Common myeloid progenitor, CD34-positive (primary cell): ENCODE measurements at regions not wholly inside any gene's neighbourhood (a gene's known extent, or its start where the extent isn't known, plus 50 kb on each side); places are given as distances from the start of the nearest gene placed in this dataset.

Experiments used
- CTCF ChIA-PET: fragments of 350-600 bp; sonication (Branson Sonifier 250); formaldehyde crosslinking; loops from one replicate; lab custom pipeline; 2021; ENCODE audit warnings: antibody characterized with exemption; lab: Charles Lee
- POLR2A ChIA-PET: fragments of 350-600 bp; sonication (Branson Sonifier 250); formaldehyde crosslinking; loops from one replicate; lab custom pipeline; 2021; ENCODE audit warnings: antibody characterized with exemption; lab: Charles Lee
- DNase-seq, 3 donors: peaks; one replicate each; pipeline versions ENCODE4 v3.0.0 to v3.0.0-alpha.2; 2013
- H3K27ac ChIP-seq, 2 experiments: 1 replicate in 1 of 2; 2 replicates in 1 of 2; pipeline ENCODE4 v1.7.0; 2013; ENCODE audit warnings: inconsistent platforms in 2 of 2, low read length in 2 of 2, mild to moderate bottlenecking in 2 of 2, low read depth in 1 of 2, moderate library complexity in 1 of 2; ENCODE audit not compliant: severe bottlenecking in 2 of 2, insufficient read depth in 1 of 2, poor library complexity in 1 of 2
- H3K27me3 ChIP-seq, 5 experiments: replicated peaks in 2 of 5; 1 replicate in 3 of 5; 2 replicates in 2 of 5; pipeline versions ENCODE4 v1.6.1 to v1.7.0; 2013; ENCODE audit warnings: low read length in 4 of 5, mild to moderate bottlenecking in 2 of 5, moderate library complexity in 2 of 5, inconsistent platforms in 1 of 5; ENCODE audit not compliant: insufficient read depth in 5 of 5, control insufficient read depth in 4 of 5
- H3K36me3 ChIP-seq, 4 experiments: 1 replicate in 2 of 4; 2 replicates in 2 of 4; pipeline versions ENCODE4 v1.6.1 to v1.7.0; 2013; ENCODE audit warnings: low read length in 3 of 4, control low read depth in 1 of 4, mild to moderate bottlenecking in 1 of 4; ENCODE audit not compliant: control insufficient read depth in 4 of 4, insufficient read depth in 4 of 4
- H3K4me1 ChIP-seq, 4 experiments: 1 replicate in 3 of 4; 2 replicates in 1 of 4; pipeline versions ENCODE4 v1.6.1 to v1.7.1; 2013; ENCODE audit warnings: low read length in 3 of 4, mild to moderate bottlenecking in 3 of 4, control low read depth in 1 of 4, inconsistent platforms in 1 of 4, moderate library complexity in 1 of 4; ENCODE audit not compliant: control insufficient read depth in 4 of 4, insufficient read depth in 4 of 4; ENCODE audit errors: control extremely low read depth in 1 of 4
- H3K4me3 ChIP-seq, 7 experiments: 1 replicate in 4 of 7; 2 replicates in 3 of 7; pipeline versions ENCODE4 v1.5.1 to v1.7.0; 2013; ENCODE audit warnings: mild to moderate bottlenecking in 7 of 7, low read length in 6 of 7, moderate library complexity in 6 of 7, inconsistent platforms in 2 of 7, low read depth in 2 of 7, control low read depth in 1 of 7; ENCODE audit not compliant: insufficient read depth in 4 of 7, control insufficient read depth in 1 of 7; ENCODE audit errors: extremely low read depth in 1 of 7
- H3K9me3 ChIP-seq, 5 experiments: 1 replicate in 4 of 5; 2 replicates in 1 of 5; pipeline versions ENCODE4 v1.6.1 to v1.7.1; 2013; ENCODE audit warnings: low read length in 4 of 5, mild to moderate bottlenecking in 2 of 5, inconsistent platforms in 1 of 5, low read depth in 1 of 5, moderate library complexity in 1 of 5; ENCODE audit not compliant: control insufficient read depth in 4 of 5, insufficient read depth in 2 of 5; ENCODE audit errors: control extremely low read depth in 1 of 5
- WGBS: methylation state at CpG from one replicate; pipeline ENCODE4 v1.1.5; 2013; ENCODE audit not compliant: insufficient coverage; 5-methylcytosine and 5-hydroxymethylcytosine counted together

DNA sequence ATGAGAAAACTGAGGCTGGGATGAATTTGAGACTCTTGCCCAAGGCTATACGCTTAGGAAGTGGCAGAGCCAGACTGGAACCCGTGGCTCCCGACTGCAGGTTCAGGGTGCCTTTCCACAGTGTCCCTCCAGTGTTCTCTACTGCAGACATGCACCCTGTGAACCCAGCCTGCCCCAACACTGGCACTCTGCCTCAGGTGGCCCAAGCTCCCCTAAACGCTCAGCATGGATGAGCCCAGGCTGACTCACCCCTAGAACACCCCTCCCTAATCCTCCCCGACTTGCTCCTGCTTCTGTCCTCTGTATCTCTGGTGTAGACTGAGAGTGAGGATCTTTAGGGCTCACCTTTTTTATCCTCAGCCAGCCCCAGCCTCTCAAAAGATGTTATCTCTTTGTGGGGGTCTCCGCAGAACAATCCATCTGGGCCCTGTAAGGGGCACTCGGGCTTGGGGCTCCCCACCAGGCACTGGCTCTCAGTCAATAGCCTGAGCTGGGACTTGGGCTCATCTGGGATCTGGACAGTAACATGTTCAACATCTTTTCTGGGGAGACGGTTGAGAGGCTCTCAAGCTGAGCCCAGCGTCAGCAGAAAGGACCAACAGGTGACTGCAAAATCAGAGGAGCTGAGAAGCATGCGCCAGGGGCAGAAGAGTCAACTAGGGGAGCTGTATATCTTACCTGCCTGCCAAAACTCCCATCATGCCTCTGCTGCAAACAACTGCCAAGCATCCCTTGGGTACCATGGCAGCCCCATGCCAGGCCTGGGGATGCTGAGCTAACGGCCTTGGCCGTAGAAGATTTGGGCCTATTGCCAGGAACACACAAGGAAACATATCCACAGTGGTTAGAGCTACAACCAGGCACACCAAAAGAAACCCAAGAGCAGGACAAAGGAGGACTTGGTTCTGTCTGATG lies 176.2 kb downstream of the BUD13 start:
- ChIA-PET POLR2A (interaction anchor here (0.7 kb wide), 1 partner anchor 16 kb away, joined by 3 read pairs; no protein-coding TSS in a partner anchor), CTCF (no interaction called here)
- Histone ChIP-seq H3K27ac (no peak overlapping the region), H3K4me1 (peaks cover 0 to 3% (median 2%) of the 10 kb centered on the region in 4 experiments), H3K4me3 (no peak overlapping the region), H3K27me3 (peaks cover 0 to 4% (median 1%) of the 10 kb centered on the region in 5 experiments), H3K36me3 (no peaks in the 10 kb centered on the region), H3K9me3 (no peaks in the 10 kb centered on the region)
- 91% methylated on average over 10 of the region's 12 CpGs for WGBS
- DNase-seq = no peak

DNA sequence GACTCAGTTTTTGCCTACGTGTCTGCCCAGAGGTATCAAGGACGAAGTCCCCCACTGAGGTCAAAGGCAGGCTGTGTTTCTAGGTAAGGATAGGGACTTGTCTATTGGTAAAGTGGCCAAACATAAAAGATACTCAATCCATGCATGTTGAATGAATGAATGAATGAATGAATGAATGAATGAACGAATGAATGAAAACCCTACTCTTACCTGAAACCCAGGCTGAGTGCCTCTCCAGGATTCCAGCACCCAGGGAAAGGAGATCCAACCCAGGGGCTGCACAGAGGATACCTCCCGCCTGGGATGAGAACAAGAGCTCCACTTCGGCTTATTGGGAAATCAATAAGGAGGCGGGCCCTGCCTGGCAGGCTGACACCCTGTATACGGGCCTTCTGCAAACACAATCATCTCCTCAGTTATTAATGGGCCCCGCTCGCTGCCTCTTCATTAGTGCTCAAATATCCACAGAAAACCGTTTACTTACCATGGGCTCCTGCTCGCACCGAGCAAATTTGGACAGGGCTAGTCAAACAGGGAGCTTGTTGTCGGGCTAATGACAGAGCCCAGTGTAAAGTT lies 177.4 kb downstream of the BUD13 start:
- POLR2A ChIA-PET = no interaction called here
- 97% methylated on average over 12 of the region's 13 CpGs for WGBS
- CTCF ChIA-PET = no interaction called here

DNA sequence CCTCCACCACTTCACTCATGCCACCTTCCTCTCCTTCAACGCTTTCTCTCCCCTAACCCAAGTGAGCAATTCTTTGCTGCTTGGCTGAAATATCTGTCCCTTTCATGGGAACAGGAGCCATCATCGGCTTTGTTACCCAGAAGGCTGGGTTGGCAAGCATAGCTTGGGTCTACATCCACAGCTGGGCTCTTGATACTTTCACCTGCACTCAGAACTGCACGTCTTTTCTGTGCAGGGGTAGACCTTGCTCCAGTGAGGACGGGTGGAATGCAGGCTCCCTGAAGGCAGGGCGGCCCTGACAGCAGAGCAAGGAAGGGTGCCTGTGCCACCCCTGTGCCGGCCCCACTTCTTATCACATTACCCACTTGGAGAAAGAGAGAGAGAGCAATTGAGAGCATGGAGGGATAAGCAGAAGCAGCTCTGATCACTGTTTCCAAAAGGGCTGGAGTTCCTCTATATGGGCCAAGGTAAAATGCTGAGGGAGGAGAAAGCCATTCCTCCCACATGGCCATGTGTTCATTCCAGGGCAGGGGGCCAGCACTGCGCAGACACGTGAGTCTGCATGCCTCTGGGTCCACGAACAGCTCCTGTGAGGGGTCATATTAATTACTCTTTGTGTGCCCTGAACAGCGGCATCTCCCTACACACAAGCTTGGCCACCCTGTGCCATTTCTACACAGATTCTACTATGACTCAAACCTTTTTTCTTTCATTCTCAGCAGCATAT lies 181.8 kb downstream of the BUD13 start:
- no peak for DNase-seq
- H3K4me1 ChIP-seq = no peaks in the 10 kb centered on the region
- H3K4me3 ChIP-seq = no peak overlapping the region
- 92% methylated on average over 9 of the region's 10 CpGs for WGBS
- no peaks in the 10 kb centered on the region for H3K9me3 ChIP-seq
- H3K36me3 ChIP-seq = no peaks in the 10 kb centered on the region
- ChIA-PET CTCF (no interaction called here), POLR2A (no interaction called here)
- H3K27me3 ChIP-seq = peaks cover 0 to 19% (median 3%) of the 10 kb centered on the region in 5 experiments
- no peak overlapping the region for H3K27ac ChIP-seq

More for the DNA sequence above, 177.4 kb downstream of the BUD13 start:
- no peaks in the 10 kb centered on the region for H3K4me1 ChIP-seq
- H3K27ac ChIP-seq = no peak overlapping the region
- H3K9me3 ChIP-seq = no peaks in the 10 kb centered on the region
- H3K4me3 ChIP-seq = no peak overlapping the region
- peaks cover 0 to 11% (median 3%) of the 10 kb centered on the region in 5 experiments for H3K27me3 ChIP-seq
- no peaks in the 10 kb centered on the region for H3K36me3 ChIP-seq
- no peak for DNase-seq

DNA sequence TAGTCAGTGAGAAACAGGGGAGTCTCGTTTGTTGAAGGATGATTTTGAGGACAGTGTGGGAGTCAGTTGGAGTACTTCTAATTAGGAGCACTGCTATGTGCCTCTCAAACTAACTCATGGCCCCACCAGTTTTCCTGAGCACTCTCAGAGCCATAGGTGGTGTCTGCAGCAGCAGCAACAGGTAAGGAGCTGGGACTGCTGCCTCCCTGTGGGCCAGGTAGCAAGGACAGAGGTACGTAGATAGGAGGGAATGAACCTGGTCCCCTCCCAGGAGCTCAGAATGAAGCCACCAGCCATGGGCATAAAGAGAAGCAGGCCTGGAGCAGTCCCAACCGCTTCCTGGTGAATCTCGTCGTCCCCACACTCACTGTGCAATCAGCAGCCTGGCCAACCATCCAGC lies 183.4 kb downstream of the BUD13 start:
- H3K4me3 ChIP-seq = no peak overlapping the region
- WGBS = 82% methylated on average over 1 of the region's 5 CpGs
- peaks cover 0 to 32% (median 3%) of the 10 kb centered on the region in 5 experiments for H3K27me3 ChIP-seq
- no peak for DNase-seq
- no peak overlapping the region for H3K27ac ChIP-seq
- no peaks in the 10 kb centered on the region for H3K9me3 ChIP-seq
- no peaks in the 10 kb centered on the region for H3K36me3 ChIP-seq
- ChIA-PET POLR2A (no interaction called here), CTCF (no interaction called here)
- no peaks in the 10 kb centered on the region for H3K4me1 ChIP-seq

DNA sequence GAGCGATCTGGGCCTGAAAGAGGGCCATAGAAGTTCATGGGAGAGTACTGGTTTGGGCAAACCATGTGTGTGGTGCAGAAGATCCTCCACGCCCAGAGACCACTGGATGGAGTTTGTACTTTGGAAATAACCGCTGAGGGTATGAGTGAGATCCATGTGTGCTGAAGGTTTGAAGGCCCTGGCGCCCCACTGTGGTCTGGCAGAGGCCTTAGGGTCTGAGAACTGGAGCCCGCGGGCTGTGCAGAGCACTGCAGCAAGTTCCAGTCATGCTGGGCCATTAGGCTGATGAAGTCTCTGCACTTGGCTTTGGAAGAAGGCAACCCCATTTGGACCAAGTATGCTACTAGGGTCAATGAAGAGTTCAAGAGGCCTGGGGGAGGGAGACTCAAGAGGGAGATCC lies 186.4 kb downstream of the BUD13 start:
- no peak overlapping the region for H3K4me3 ChIP-seq
- H3K36me3 ChIP-seq = no peaks in the 10 kb centered on the region
- POLR2A ChIA-PET = no interaction called here
- no peaks in the 10 kb centered on the region for H3K9me3 ChIP-seq
- peaks cover 2 to 57% (median 10%) of the 10 kb centered on the region in 5 experiments for H3K27me3 ChIP-seq
- DNase-seq = no peak
- WGBS = 82% methylated on average over 6 of the region's 6 CpGs
- no peak overlapping the region for H3K27ac ChIP-seq
- no peaks in the 10 kb centered on the region for H3K4me1 ChIP-seq
- CTCF ChIA-PET = no interaction called here

DNA sequence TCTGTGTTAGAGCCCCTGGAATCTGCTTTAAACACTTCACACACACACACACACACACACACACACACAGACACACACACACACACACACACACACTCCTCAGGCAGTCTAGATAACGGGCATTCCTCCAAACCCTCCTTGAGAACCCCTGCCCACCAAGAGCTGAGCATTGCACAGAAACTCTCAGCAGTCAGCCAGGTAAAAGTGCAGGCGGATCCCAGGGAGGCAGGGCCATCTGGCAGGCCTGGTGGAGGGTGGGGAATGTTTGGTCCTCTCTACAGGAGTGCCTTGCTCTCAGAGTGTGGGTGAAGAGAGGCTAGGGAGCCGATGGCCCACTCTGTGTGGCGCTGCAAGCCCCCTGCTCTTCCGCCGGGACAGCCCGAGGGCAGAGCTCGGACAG lies 190.2 kb downstream of the BUD13 start:
- H3K36me3 ChIP-seq = no peaks in the 10 kb centered on the region
- no peak overlapping the region for H3K27ac ChIP-seq
- peaks cover 0 to 14% (median 5%) of the 10 kb centered on the region in 4 experiments for H3K4me1 ChIP-seq
- H3K9me3 ChIP-seq = no peaks in the 10 kb centered on the region
- ChIA-PET POLR2A (no interaction called here), CTCF (no interaction called here)
- 94% methylated on average over 7 of the region's 8 CpGs for WGBS
- peaks cover 4 to 88% (median 39%) of the 10 kb centered on the region in 5 experiments for H3K27me3 ChIP-seq
- H3K4me3 ChIP-seq = no peak overlapping the region
- no peak for DNase-seq
